GM21367 (cell line): ENCODE measurements at regions not wholly inside any gene's neighbourhood (a gene's known extent, or its start where the extent isn't known, plus 50 kb on each side); places are given as distances from the start of the nearest gene placed in this dataset.
"Not testable (repeated sequence)": the region's sequence is repeated elsewhere in the genome, so short reads cannot be mapped to it uniquely, and the experiment has no call there.

Experiments
- ATAC-seq: cut with Tn5 transposase; IDR thresholded peaks from one replicate; pipeline ENCODE4 v1.9.1; 2021; ENCODE audit not compliant: unreplicated experiment

GRCh38 chrX:138954976-138955375, 243.5 kb upstream of the FGF13 start:
- no peak for ATAC-seq

- no peak for ATAC-seq
These were observed 235.4 kb upstream of the FGF13 start for GRCh38 chrX:138946926-138947325.

- ATAC-seq, result no peak
These were observed 233.7 kb upstream of the FGF13 start for GRCh38 chrX:138945219-138945618.

DNA sequence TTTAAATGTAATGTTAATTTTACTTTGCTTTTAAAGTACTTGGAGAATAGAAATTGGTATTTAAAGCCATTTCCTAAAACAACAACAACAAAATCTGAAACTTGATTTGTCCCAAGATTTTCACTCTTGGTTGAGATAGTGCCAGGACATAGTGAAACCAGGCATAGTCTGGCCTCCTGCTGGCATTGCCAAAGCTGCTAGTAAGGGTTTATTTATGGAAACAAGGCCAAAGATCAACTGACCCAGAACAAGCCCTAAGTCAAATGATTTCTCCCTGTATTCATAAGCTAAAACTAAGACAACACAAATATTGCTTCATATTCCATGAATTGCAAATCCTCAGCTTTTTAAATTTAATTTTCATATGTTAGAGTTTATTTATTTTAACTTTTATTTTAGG, 227.5 kb upstream of the FGF13 start:
- ATAC-seq, result no peak

GRCh38 chrX:138938003-138938402, 226.5 kb upstream of the FGF13 start:
- no peak for ATAC-seq

- no peak for ATAC-seq
These were observed 219.7 kb upstream of the FGF13 start for GRCh38 chrX:138931212-138931611.

- ATAC-seq, result no peak
These were observed 219.0 kb upstream of the FGF13 start for GRCh38 chrX:138930583-138930945.

GRCh38 chrX:138929926-138930582, 218.5 kb upstream of the FGF13 start:
- no peak for ATAC-seq

GRCh38 chrX:138928737-138929459, 217.4 kb upstream of the FGF13 start:
- ATAC-seq, result no peak

- no peak for ATAC-seq
These were observed 213.8 kb upstream of the FGF13 start for GRCh38 chrX:138925330-138925729.

DNA sequence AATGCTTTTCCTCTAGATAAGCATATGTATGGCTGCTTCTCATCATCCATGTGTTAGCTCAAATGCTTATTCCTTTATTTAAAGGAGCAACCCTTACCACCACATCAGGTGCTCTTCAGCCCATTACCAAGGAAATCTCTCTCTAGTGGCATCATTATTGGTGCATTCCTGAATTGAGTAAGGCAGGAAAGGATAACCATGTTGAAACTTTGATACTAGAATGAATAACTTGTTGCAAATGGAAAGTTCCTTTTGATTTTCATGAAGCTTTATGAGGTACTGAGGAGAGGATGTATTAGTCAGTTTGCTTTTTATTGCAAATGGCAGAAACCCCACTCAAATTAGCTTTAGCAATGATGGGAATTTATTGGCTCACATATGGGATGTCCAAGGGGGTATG, 212.3 kb upstream of the FGF13 start:
- ATAC-seq, result no peak

- no peak for ATAC-seq
These were observed 209.5 kb upstream of the FGF13 start for GRCh38 chrX:138921031-138921430.

DNA sequence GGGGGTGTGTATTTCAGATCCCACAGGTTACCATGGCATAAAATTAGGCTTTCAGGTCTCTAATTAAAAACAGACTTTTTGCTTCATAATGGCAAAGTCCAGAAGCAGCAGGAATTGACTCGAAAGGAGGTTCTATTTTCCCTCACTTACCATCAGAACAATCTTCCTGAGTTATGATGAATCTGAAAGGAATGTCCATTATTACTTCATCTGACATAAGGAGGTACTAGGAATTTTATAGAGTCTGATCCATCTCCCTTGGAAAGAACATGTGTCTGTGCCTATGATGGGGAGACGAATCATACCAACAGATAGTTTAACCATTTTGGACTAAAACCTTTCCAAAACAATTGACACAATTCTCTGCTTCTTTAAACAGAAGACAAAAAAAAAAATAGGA, 206.3 kb upstream of the FGF13 start:
- ATAC-seq, result no peak

- ATAC-seq, result no peak
These were observed 203.2 kb upstream of the FGF13 start for GRCh38 chrX:138914767-138915166.

DNA sequence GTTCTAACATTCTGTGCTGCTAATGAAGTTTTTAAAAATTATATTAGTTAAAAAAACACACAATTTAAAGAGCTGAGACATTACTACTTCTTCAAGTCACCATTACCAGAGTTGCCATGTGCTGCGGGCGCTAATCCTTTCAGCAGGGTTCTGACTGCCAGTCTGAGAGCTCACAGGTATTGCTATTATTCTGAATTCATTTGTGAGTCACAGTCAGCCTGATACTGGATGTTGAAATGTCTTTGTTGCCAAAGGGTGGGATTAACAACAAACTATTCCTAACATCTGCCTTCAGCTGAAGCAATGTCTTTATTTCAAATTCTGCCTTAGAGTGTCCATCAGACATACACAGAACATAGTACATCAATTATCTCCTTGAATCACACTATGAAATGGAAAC, 197.1 kb upstream of the FGF13 start:
- no peak for ATAC-seq

- no peak for ATAC-seq
These were observed 186.3 kb upstream of the FGF13 start for GRCh38 chrX:138897621-138898492.

DNA sequence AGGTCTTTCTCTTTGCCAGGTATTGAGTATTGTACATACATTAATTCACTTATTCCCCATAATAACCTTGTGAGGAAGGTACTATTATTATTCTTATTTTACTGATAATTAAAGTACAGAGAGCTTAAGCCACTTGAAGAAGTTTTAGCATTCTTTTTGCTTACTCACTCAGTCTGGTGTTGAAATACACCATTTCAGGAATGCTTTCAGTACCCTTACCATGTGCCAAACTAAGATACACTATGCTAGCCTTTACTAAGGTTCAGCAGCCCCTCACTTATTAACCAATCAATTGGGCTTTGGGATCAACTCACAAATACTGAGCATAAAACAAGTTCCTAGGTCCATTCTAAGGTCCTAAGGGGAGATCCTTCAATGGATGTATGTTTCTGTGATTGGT, 179.0 kb upstream of the FGF13 start:
- no peak for ATAC-seq

DNA sequence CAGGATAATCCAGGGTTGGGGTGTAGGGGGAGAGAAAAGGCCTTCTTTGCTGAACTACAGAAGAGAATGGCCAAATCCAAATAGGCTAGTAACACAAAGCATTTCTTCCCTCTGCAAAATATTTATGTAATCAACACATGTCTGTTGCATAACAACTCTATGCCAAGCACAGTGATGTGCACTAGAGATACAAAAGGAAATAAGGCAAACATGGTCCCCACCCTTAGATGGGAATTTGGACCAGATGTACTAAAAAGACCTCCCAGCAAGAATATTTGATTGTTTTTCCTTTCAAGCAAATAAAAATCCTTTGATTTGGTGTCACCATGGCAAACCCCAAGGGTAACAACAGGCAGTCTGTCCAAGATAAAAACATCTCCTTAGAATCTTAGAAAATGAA, 177.6 kb upstream of the FGF13 start:
- no peak for ATAC-seq

- ATAC-seq, result no peak
These were observed 175.3 kb upstream of the FGF13 start for GRCh38 chrX:138886769-138887168.

DNA sequence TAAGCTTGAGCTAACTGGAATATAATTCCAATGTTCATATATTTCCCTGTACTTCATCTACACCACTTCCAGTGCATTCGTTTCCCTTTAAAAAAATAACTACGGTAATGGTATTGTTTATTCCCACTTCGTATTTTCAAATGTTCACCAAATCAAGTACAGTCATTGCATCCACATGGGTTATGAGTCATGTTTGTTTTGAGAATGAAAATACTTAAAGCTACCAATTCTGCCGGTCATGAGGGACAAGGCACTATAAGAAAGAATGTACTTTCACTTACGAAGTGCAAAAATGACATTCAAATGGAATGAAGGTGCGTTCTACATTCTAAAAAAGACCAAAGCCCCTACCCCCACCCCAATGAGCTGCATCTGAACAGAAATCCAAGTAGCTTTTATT, 174.4 kb upstream of the FGF13 start:
- no peak for ATAC-seq

DNA sequence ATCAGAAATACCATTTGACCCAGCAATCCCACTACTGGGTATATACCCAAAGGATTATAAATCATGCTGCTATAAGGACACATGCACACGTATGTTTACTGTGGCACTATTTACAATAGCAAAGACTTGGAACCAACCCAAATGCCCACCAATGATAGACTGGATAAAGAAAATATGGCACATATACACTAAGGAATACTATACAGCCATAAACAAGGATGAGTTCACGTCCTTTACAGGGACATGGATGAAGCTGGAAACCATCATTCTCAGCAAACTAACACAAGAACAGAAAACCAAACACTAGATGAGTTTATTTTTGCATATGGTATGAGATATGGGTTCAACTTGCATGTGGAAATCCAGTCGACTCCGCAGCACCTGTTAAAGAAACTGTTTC, 168.8 kb upstream of the FGF13 start:
- not testable (repeated sequence) for ATAC-seq

DNA sequence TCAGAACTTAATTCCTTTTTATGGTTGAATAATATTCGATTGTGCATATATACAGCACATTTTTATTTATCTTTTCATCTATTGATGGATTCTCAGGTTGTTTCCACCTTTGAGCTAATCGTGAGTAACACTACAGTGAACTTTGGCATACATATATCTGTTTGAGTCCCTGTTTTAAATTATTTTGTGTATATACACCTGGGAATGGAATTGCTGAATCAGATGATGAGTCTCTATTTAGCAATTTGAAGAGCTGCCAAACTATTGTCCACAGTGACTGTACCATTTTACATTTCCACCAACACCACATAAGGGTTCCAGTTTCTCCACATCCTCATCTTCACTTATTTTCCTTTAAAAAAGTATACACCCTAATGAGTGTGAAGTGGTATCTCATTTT, 166.2 kb upstream of the FGF13 start:
- ATAC-seq, result no peak
